H9 (cell line): ENCODE measurements at regions not wholly inside any gene's neighbourhood (a gene's known extent, or its start where the extent isn't known, plus 50 kb on each side); places are given as distances from the start of the nearest gene placed in this dataset.
"Not testable (repeated sequence)": the region's sequence is repeated elsewhere in the genome, so short reads cannot be mapped to it uniquely, and the experiment has no call there.

Experiments used
- DNase-seq: peaks from one replicate; pipeline ENCODE4 v3.0.0-alpha.2; 2017
- H2AFZ ChIP-seq: one replicate; pipeline ENCODE4 v1.6.1; 2013; ENCODE audit warnings: mild to moderate bottlenecking, low read length, control low read depth, moderate library complexity
- H2AK5ac ChIP-seq: 2 replicates; pipeline ENCODE4 v1.6.1; 2013; ENCODE audit warnings: low read length, control low read depth, mixed read lengths; ENCODE audit not compliant: insufficient read length
- H2BK120ac ChIP-seq: one replicate; pipeline ENCODE4 v1.6.1; 2013; ENCODE audit warnings: low read depth, mild to moderate bottlenecking, low read length, control low read depth, inconsistent platforms; ENCODE audit not compliant: poor library complexity, severe bottlenecking
- H2BK12ac ChIP-seq: 2 replicates; pipeline ENCODE4 v1.6.1; 2013; ENCODE audit warnings: low read length, control low read depth, mixed read lengths, low read depth; ENCODE audit not compliant: insufficient read length
- H2BK15ac ChIP-seq: 2 replicates; pipeline ENCODE4 v1.6.1; 2013; ENCODE audit warnings: low read depth, low read length, control low read depth
- H2BK20ac ChIP-seq: one replicate; pipeline ENCODE4 v1.6.1; 2013; ENCODE audit warnings: low read depth, mild to moderate bottlenecking, low read length, control low read depth, inconsistent platforms; ENCODE audit not compliant: poor library complexity, severe bottlenecking
- H2BK5ac ChIP-seq: 2 replicates; pipeline ENCODE4 v1.6.1; 2013; ENCODE audit warnings: low read length, control low read depth, mixed read lengths; ENCODE audit not compliant: insufficient read length
- H3K14ac ChIP-seq: 2 replicates; pipeline ENCODE4 v1.6.1; 2013; ENCODE audit warnings: low read length, control low read depth; ENCODE audit not compliant: insufficient read depth
- H3K18ac ChIP-seq: 2 replicates; pipeline ENCODE4 v1.6.1; 2013; ENCODE audit warnings: low read depth, mild to moderate bottlenecking, mixed read lengths, low read length, control low read depth; ENCODE audit not compliant: insufficient read length
- H3K23ac ChIP-seq: 2 replicates; pipeline ENCODE4 v1.6.1; 2013; ENCODE audit warnings: low read length, control low read depth, mixed read lengths, low read depth; ENCODE audit not compliant: insufficient read length
- H3K23me2 ChIP-seq: 2 replicates; pipeline ENCODE4 v1.6.1; 2013; ENCODE audit warnings: low read depth, mild to moderate bottlenecking, mixed read lengths, low read length, control low read depth; ENCODE audit not compliant: insufficient read length, poor library complexity, severe bottlenecking
- H3K27ac ChIP-seq: 2 replicates; pipeline ENCODE4 v1.5.1; 2013; ENCODE audit warnings: low read length, control low read depth, mixed read lengths, low read depth; ENCODE audit not compliant: insufficient read length
- H3K27me3 ChIP-seq: 2 replicates; pipeline ENCODE4 v1.6.1; 2013; ENCODE audit warnings: low read length, control low read depth, inconsistent platforms; ENCODE audit not compliant: insufficient read depth
- H3K4ac ChIP-seq: 2 replicates; pipeline ENCODE4 v1.6.1; 2013; ENCODE audit warnings: low read depth, mild to moderate bottlenecking, control low read depth, inconsistent platforms, low read length, moderate library complexity
- H3K4me1 ChIP-seq: 2 replicates; pipeline ENCODE4 v1.6.1; 2013; ENCODE audit warnings: low read length, control low read depth, inconsistent platforms; ENCODE audit not compliant: insufficient read depth
- H3K4me2 ChIP-seq: 2 replicates; pipeline ENCODE4 v1.6.1; 2013; ENCODE audit warnings: low read length, control low read depth, mixed read lengths; ENCODE audit not compliant: insufficient read length, insufficient read depth
- H3K56ac ChIP-seq: 2 replicates; pipeline ENCODE4 v1.6.1; 2013; ENCODE audit warnings: low read depth, mild to moderate bottlenecking, mixed read lengths, low read length, control low read depth; ENCODE audit not compliant: insufficient read length
- H3K79me1 ChIP-seq: 2 replicates; pipeline ENCODE4 v1.6.1; 2013; ENCODE audit warnings: low read depth, mild to moderate bottlenecking, moderate library complexity, low read length, control low read depth, inconsistent platforms; ENCODE audit not compliant: insufficient read depth, poor library complexity, severe bottlenecking
- H3K79me2 ChIP-seq: 2 replicates; pipeline ENCODE4 v1.6.1; 2013; ENCODE audit warnings: low read length, control low read depth, inconsistent platforms; ENCODE audit not compliant: insufficient read depth
- H3K9ac ChIP-seq: 2 replicates; pipeline ENCODE4 v1.6.1; 2013; ENCODE audit warnings: low read length, control low read depth, mixed read lengths; ENCODE audit not compliant: insufficient read length; ENCODE audit errors: extremely low read depth
- H3K9me3 ChIP-seq: one replicate; pipeline ENCODE4 v1.6.1; 2013; ENCODE audit warnings: low read depth, low read length, inconsistent platforms; ENCODE audit not compliant: control insufficient read depth
- H3T11ph ChIP-seq: one replicate; pipeline ENCODE4 v1.6.1; 2013; ENCODE audit warnings: mild to moderate bottlenecking, low read length, control low read depth, inconsistent platforms
- H4K20me1 ChIP-seq: one replicate; pipeline ENCODE4 v1.6.1; 2013; ENCODE audit not compliant: control insufficient read depth, insufficient read length, insufficient read depth
- H4K5ac ChIP-seq: 2 replicates; pipeline ENCODE4 v1.6.1; 2013; ENCODE audit warnings: low read depth, mild to moderate bottlenecking, mixed read lengths, low read length, control low read depth; ENCODE audit not compliant: insufficient read length
- H4K8ac ChIP-seq: replicated peaks from 2 replicates; pipeline ENCODE4 v1.6.1; 2013; ENCODE audit warnings: low read length, control low read depth, mixed read lengths, low read depth; ENCODE audit not compliant: insufficient read length
- H4K91ac ChIP-seq: 2 replicates; pipeline ENCODE4 v1.6.1; 2013; ENCODE audit warnings: low read depth, mild to moderate bottlenecking, moderate library complexity, mixed read lengths, low read length, control low read depth; ENCODE audit not compliant: insufficient read length
- H3K27ac Mint-ChIP-seq, 3 experiments: 2 replicates in 2 of 3; 3 replicates in 1 of 3; pipeline ENCODE4 v1.8.0; 2020 to 2021; ENCODE audit warnings: mixed read lengths in 3 of 3, mild to moderate bottlenecking in 1 of 3, moderate library complexity in 1 of 3
- H3K27me3 Mint-ChIP-seq: 2 replicates; pipeline ENCODE4 v1.8.0; 2021; ENCODE audit warnings: low read depth, mild to moderate bottlenecking, moderate library complexity, mixed read lengths
- H3K36me3 Mint-ChIP-seq, 3 experiments: 2 replicates in 2 of 3; 3 replicates in 1 of 3; pipeline ENCODE4 v1.8.0; 2020 to 2021; ENCODE audit warnings: low read depth in 3 of 3, mixed read lengths in 3 of 3; ENCODE audit not compliant: insufficient read depth in 1 of 3
- H3K4me1 Mint-ChIP-seq, 2 experiments: 2 replicates each; pipeline ENCODE4 v1.8.0; 2020; ENCODE audit warnings: mixed read lengths in 2 of 2
- H3K4me3 Mint-ChIP-seq, 2 experiments: 2 replicates in 1 of 2; 3 replicates in 1 of 2; pipeline ENCODE4 v1.8.0; 2020 to 2021; ENCODE audit warnings: mild to moderate bottlenecking in 2 of 2, mixed read lengths in 2 of 2, moderate library complexity in 1 of 2
- H3K9me3 Mint-ChIP-seq, 2 experiments: 2 replicates in 1 of 2; 3 replicates in 1 of 2; pipeline ENCODE4 v1.8.0; 2020; ENCODE audit warnings: mild to moderate bottlenecking in 2 of 2, mixed read lengths in 2 of 2, moderate library complexity in 1 of 2
- WGBS: extraction: QIAGEN DNeasy Blood & Tissue Kit; methylation state at CpG from one replicate; pipeline ENCODE4 v1.1.7; 2013; ENCODE audit warnings: missing lambda C conversion rate, low lambda C conversion rate, mixed read lengths; ENCODE audit not compliant: insufficient read length; ENCODE audit errors: extremely low coverage; 5-methylcytosine and 5-hydroxymethylcytosine counted together
- TF ChIP-seq, protein P1 (sequence below): fragments of 200-600 bp; sonication (generic); conservative IDR thresholded peaks from 3 replicates; pipeline ENCODE4 v1.8.0; 2021; ENCODE audit warnings: antibody characterized with exemption, mild to moderate bottlenecking

DNA sequence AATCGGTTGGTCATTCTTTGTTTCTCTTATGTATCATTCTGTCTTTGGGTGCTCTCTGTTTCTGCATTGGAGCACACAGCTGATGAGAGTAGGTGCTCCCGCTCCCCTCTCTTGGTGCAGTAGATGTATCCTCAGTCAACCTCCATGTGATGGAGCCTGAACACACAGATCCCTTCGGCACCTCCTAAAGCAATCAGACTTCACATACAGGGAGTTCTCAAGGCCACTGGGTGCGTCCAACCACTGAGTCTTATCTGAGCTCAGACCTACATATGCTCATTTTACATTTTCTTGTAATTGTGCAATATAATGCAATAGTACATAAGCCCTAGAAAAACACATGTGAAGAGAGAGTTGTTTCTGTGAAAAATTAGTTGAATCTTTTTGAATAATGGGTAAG is 198.1 kb upstream of the ATP10A start:
- H3K27me3 Mint-ChIP-seq: no peaks in the 10 kb centered on the region
- no peaks in the 10 kb centered on the region for H4K20me1 ChIP-seq

DNA sequence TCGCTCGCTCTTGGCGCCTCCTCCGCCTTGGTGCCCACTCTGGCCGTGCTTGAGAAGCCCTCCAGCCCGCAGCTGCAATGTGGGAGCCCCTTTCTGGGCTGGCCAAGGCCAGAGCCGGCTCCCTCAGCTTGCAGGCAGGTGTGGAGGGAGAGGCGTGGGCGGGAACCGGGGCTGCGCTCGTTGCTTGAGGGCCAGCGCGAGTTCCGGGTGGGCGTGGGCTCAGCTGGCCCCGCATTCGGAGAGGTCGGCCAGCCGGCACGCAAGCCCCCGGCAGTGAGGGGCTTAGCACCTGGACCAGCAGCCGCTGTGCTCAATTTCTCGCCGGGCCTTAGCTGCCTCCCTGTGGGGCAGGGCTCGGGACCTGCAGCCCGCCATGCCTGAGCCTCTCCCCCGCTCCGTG is 193.6 kb upstream of the ATP10A start:
- not testable (repeated sequence) for H3T11ph ChIP-seq, H3K4ac ChIP-seq, H3K79me1 ChIP-seq, H2AFZ ChIP-seq, H3K27me3 Mint-ChIP-seq, DNase-seq, H3K79me2 ChIP-seq, H2BK20ac ChIP-seq, H3K4me1 ChIP-seq, H3K23ac ChIP-seq, H3K14ac ChIP-seq, H3K9me3 ChIP-seq, H3K27ac ChIP-seq, H4K20me1 ChIP-seq, H2BK12ac ChIP-seq, H4K5ac ChIP-seq, H2BK15ac ChIP-seq, H3K23me2 ChIP-seq, H2AK5ac ChIP-seq, H3K27me3 ChIP-seq, H3K56ac ChIP-seq, H2BK5ac ChIP-seq, H3K4me2 ChIP-seq, H4K91ac ChIP-seq, H4K8ac ChIP-seq, H3K4me3 Mint-ChIP-seq, H3K18ac ChIP-seq, H3K27ac Mint-ChIP-seq, H2BK120ac ChIP-seq, H3K9ac ChIP-seq
- Mint-ChIP-seq H3K4me1 (peaks cover 10% of the 10 kb centered on the region in 2 experiments; a peak in 3 of 4 replicates), H3K36me3 (peaks cover 0 to 15% (median 0%) of the 10 kb centered on the region in 3 experiments; a peak in 2 of 7 replicates), H3K9me3 (peaks cover 14 to 15% of the 10 kb centered on the region in 2 experiments; a peak in 4 of 5 replicates)
- no CpG with 5 or more reads among the region's 29 CpGs for WGBS

More for the DNA sequence above, 198.1 kb upstream of the ATP10A start:
- H3K36me3 Mint-ChIP-seq: peaks cover 0 to 15% (median 0%) of the 10 kb centered on the region in 3 experiments; a peak in 2 of 7 replicates
- Histone ChIP-seq H2BK15ac (no peak overlapping the region), H3K18ac (no peak overlapping the region), H3K4ac (no peak overlapping the region), H3K23me2 (no peaks in the 10 kb centered on the region), H3K9ac (no peak overlapping the region), H3K4me2 (no peak overlapping the region), H2BK5ac (no peak overlapping the region), H3K79me2 (no peaks in the 10 kb centered on the region), H2AFZ (no peak overlapping the region), H2BK20ac (no peak overlapping the region), H3K79me1 (no peaks in the 10 kb centered on the region), H4K91ac (no peak overlapping the region), H4K8ac (no peak overlapping the region), H3T11ph (no peak overlapping the region), H3K4me1 (no peaks in the 10 kb centered on the region), H3K14ac (no peak overlapping the region), H4K5ac (no peak overlapping the region), H3K56ac (no peak overlapping the region), H3K9me3 (no peaks in the 10 kb centered on the region), H2BK12ac (no peak overlapping the region), H2AK5ac (no peak overlapping the region), H3K27ac (no peak overlapping the region), H2BK120ac (no peak overlapping the region), H3K27me3 (no peaks in the 10 kb centered on the region), H3K23ac (no peak overlapping the region)
- TF ChIP-seq, protein P1, sequence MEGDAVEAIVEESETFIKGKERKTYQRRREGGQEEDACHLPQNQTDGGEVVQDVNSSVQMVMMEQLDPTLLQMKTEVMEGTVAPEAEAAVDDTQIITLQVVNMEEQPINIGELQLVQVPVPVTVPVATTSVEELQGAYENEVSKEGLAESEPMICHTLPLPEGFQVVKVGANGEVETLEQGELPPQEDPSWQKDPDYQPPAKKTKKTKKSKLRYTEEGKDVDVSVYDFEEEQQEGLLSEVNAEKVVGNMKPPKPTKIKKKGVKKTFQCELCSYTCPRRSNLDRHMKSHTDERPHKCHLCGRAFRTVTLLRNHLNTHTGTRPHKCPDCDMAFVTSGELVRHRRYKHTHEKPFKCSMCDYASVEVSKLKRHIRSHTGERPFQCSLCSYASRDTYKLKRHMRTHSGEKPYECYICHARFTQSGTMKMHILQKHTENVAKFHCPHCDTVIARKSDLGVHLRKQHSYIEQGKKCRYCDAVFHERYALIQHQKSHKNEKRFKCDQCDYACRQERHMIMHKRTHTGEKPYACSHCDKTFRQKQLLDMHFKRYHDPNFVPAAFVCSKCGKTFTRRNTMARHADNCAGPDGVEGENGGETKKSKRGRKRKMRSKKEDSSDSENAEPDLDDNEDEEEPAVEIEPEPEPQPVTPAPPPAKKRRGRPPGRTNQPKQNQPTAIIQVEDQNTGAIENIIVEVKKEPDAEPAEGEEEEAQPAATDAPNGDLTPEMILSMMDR: no peak
- peaks cover 5 to 8% of the 10 kb centered on the region in 2 experiments; a peak in 3 of 4 replicates for H3K4me1 Mint-ChIP-seq
- no CpG with 5 or more reads among the region's 4 CpGs for WGBS
- H3K27ac Mint-ChIP-seq: no peak overlapping the region
- H3K9me3 Mint-ChIP-seq: peaks cover 14 to 15% of the 10 kb centered on the region in 2 experiments; a peak in 4 of 5 replicates
- DNase-seq: no peak
- no peak overlapping the region for H3K4me3 Mint-ChIP-seq
